Right lobe of liver (tissue), 6 donors: ENCODE measurements at regions not wholly inside any gene's neighbourhood (a gene's known extent, or its start where the extent isn't known, plus 50 kb on each side); places are given as distances from the start of the nearest gene placed in this dataset.

Experiments used
- ATAC-seq, 4 donors: fragments of 200-7000 bp; cut with Tn5 transposase; one replicate each; pipeline ENCODE4 v1.9.1; 2020; ENCODE audit warnings: mild to moderate bottlenecking in 4 of 4, moderate library complexity in 4 of 4
- DNase-seq, 3 donors: peaks; one replicate each; pipeline ENCODE4 v3.0.0-alpha.2; 2020
- H3K27ac ChIP-seq, 3 donors: fragments of 200-600 bp; one replicate each; pipeline ENCODE4 v1.8.0; 2022
- H3K27me3 ChIP-seq, 2 donors: fragments of 200-600 bp; one replicate each; pipeline ENCODE4 v1.8.0; 2022
- H3K36me3 ChIP-seq, 4 donors: fragments of 200-600 bp; sonication (generic) in 1 of 4; one replicate each; pipeline versions ENCODE4 v1.5.1 to v1.8.0; 2017 to 2022; ENCODE audit warnings: control low read depth in 1 of 4
- H3K4me1 ChIP-seq, 4 donors: fragments of 200-600 bp; sonication (generic) in 1 of 4; one replicate each; pipeline versions ENCODE4 v1.5.1 to v1.8.0; 2017 to 2022; ENCODE audit warnings: control low read depth in 1 of 4
- H3K4me3 ChIP-seq, 3 donors: fragments of 200-600 bp; one replicate each; pipeline ENCODE4 v1.8.0; 2022
- H3K9me3 ChIP-seq, 4 donors: fragments of 200-600 bp; sonication (generic) in 1 of 4; one replicate each; pipeline versions ENCODE4 v1.5.1 to v1.8.0; 2017 to 2022; ENCODE audit warnings: control low read depth in 1 of 4
- CTCF ChIP-seq, 4 donors: fragments of 200-600 bp in 3 of 4; fragments of 450-650 bp in 1 of 4; IDR thresholded peaks; one replicate each; pipeline versions ENCODE4 v1.5.1 to v1.8.0; 2016 to 2022; ENCODE audit warnings: antibody characterized with exemption in 4 of 4, mild to moderate bottlenecking in 2 of 4
- POLR2A ChIP-seq: fragments of 450-650 bp; IDR thresholded peaks from one replicate; pipeline ENCODE4 v1.6.1; 2017; ENCODE audit warnings: antibody characterized with exemption, mild to moderate bottlenecking
- WGBS: methylation state at CpG from one replicate; pipeline ENCODE4 v1.1.6; 2018; ENCODE audit warnings: low coverage, low lambda C conversion rate; ENCODE audit not compliant: insufficient coverage; ENCODE audit errors: missing lambda C conversion rate; 5-methylcytosine and 5-hydroxymethylcytosine counted together
- intact Hi-C, 2 donors: fragments of 100-400 bp; cut with DNase I; formaldehyde crosslinking; loops; one replicate each; pipeline versions ENCODE4 v1.11.2 to v1.14.1; 2022
- donor health status: DM: no; HTN: yes; CAD: no.
- donor health status: DM: no; HTN: no; CAD: no.
- donor health status: DM: no; HTN: no; CAD: no.
- donor health status: DM: no; HTN: yes; CAD: no.
- donor health status: DM: no; HTN: yes; CAD: no.

GRCh38 chr1:68819190-68819829 lies 322.4 kb upstream of the DEPDC1 start:
- DNase-seq = no peak
- intact Hi-C loops = no loop called here
- H3K36me3 ChIP-seq = no peaks in the 10 kb centered on the region
- peak; percentile 48 to 72 (median 66) for ATAC-seq
- no peaks in the 10 kb centered on the region for H3K27me3 ChIP-seq
- no peak overlapping the region for H3K4me3 ChIP-seq
- no peak for TF ChIP-seq POLR2A
- TF ChIP-seq CTCF (IDR thresholded peaks at IDR 0.05) = peak; percentile 21 to 46 (median 40)
- no peaks in the 10 kb centered on the region for H3K9me3 ChIP-seq
- no peak overlapping the region for H3K27ac ChIP-seq
- H3K4me1 ChIP-seq = no peaks in the 10 kb centered on the region
- 65% methylated on average over 3 of the region's 4 CpGs for WGBS

- no peak for DNase-seq
- no peak for TF ChIP-seq CTCF (IDR thresholded peaks at IDR 0.05)
- TF ChIP-seq POLR2A = no peak
- Histone ChIP-seq H3K27me3 (no peaks in the 10 kb centered on the region), H3K9me3 (no peaks in the 10 kb centered on the region), H3K4me1 (no peaks in the 10 kb centered on the region), H3K27ac (no peak overlapping the region), H3K36me3 (no peaks in the 10 kb centered on the region), H3K4me3 (no peak overlapping the region)
- 6% methylated on average over 1 of the region's 1 CpG for WGBS
- ATAC-seq = no peak
- intact Hi-C loops = no loop called here
Measured at GRCh38 chr1:68820151-68820550, 323.3 kb upstream of the DEPDC1 start.

GRCh38 chr1:68826836-68827235 lies 330.0 kb upstream of the DEPDC1 start:
- TF ChIP-seq POLR2A (no peak), CTCF (IDR thresholded peaks at IDR 0.05) (no peak)
- no peak overlapping the region for H3K27ac ChIP-seq
- no peaks in the 10 kb centered on the region for H3K4me1 ChIP-seq
- no peaks in the 10 kb centered on the region for H3K36me3 ChIP-seq
- DNase-seq (no peak), ATAC-seq (no peak)
- H3K4me3 ChIP-seq = no peak overlapping the region
- H3K9me3 ChIP-seq = no peaks in the 10 kb centered on the region
- intact Hi-C loops = no loop called here
- no peaks in the 10 kb centered on the region for H3K27me3 ChIP-seq

GRCh38 chr1:68827261-68827660 lies 330.4 kb upstream of the DEPDC1 start:
- DNase-seq = no peak
- no peaks in the 10 kb centered on the region for H3K36me3 ChIP-seq
- no peaks in the 10 kb centered on the region for H3K4me1 ChIP-seq
- intact Hi-C loops = no loop called here
- H3K27me3 ChIP-seq = no peaks in the 10 kb centered on the region
- no peak overlapping the region for H3K4me3 ChIP-seq
- 67% methylated on average over 2 of the region's 2 CpGs for WGBS
- H3K27ac ChIP-seq = no peak overlapping the region
- no peaks in the 10 kb centered on the region for H3K9me3 ChIP-seq
- TF ChIP-seq CTCF (IDR thresholded peaks at IDR 0.05) (no peak), POLR2A (no peak)
- ATAC-seq = no peak

GRCh38 chr1:68828013-68828412 lies 331.1 kb upstream of the DEPDC1 start:
- 59% methylated on average over 3 of the region's 3 CpGs for WGBS

More at GRCh38 chr1:68828013-68828412, 331.1 kb upstream of the DEPDC1 start:
- no peak overlapping the region for H3K4me3 ChIP-seq
- DNase-seq (no peak), ATAC-seq (no peak)
- TF ChIP-seq CTCF (IDR thresholded peaks at IDR 0.05) = no peak
- TF ChIP-seq POLR2A = no peak
- intact Hi-C loops = no loop called here
- no peaks in the 10 kb centered on the region for H3K36me3 ChIP-seq
- no peak overlapping the region for H3K27ac ChIP-seq
- no peaks in the 10 kb centered on the region for H3K27me3 ChIP-seq
- H3K4me1 ChIP-seq = no peaks in the 10 kb centered on the region
- H3K9me3 ChIP-seq = no peaks in the 10 kb centered on the region
